GM18519 (cell line): ENCODE measurements at regions not wholly inside any gene's neighbourhood (a gene's known extent, or its start where the extent isn't known, plus 50 kb on each side); places are given as distances from the start of the nearest gene placed in this dataset.

Experiments used
- ATAC-seq: cut with Tn5 transposase; IDR thresholded peaks from one replicate; pipeline ENCODE4 v1.9.1; 2021; ENCODE audit warnings: mild to moderate bottlenecking, moderate library complexity; ENCODE audit not compliant: unreplicated experiment, low FRiP score

DNA sequence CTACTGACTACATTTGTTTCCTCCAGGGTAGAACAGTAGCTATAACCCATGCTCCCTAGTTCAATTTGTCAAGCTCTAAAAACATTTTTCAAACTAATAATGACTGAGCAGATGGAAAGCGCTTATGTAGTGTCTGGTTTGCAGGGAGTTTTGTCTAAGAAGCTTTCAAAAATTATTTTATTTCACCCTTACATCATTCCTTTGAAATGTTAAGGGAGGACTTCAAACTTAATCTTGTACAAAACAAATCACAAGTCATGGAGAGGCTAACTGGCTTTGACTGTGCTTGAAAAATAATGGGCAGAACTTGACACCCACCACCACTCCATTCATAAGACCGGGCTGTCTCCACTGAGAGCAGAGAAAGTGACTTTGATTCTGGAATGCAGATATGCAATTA, 153.4 kb upstream of the QRFPR start:
- ATAC-seq, result no peak

DNA sequence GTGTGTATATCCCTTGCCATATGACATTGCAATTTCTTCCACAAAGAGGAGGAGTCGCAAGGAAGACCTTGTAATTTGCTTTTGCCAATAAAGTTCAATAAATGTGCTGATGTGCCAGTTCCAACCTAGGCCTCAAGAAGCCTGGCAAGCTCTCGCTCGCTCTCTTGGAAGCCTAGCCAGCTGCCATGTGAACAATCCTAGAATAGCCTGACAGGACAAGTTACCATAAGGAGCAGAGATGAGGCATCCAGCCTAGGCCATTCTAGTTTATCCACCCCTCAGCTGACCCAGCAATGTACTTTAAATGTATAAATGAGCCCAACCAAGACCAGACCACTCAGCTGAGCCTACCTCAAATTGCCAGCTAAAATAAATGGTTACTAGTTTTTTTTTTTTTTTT, 145.7 kb upstream of the QRFPR start:
- ATAC-seq, result no peak

DNA sequence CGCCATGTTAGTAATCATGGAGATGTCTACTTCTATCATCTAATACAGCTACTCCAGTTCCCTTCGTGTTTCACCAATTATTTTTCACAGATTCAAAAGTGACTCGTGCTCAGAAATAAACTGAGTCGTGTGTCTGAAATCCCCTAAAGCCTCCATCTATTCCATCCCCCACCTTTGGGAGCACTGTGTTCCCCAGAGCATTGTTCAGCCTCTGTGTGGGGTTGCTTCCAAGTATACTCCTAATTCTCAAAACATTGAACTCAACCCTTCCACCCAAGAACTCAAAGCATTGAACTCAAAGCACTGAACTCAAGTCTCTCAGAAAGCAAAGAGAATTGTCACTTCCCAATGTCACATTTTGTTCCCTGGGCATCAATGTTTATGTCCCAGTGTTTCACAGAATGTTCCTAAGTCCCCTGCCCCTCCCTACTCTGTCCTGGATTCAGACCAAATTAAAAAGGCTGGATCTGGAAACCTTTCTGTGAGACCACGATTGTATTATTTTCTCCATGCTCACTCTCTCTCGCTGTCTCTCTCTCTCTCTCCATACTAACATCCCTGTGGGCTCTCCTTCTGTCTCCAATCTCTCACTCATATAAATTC, 138.5 kb upstream of the QRFPR start:
- ATAC-seq, result no peak

DNA sequence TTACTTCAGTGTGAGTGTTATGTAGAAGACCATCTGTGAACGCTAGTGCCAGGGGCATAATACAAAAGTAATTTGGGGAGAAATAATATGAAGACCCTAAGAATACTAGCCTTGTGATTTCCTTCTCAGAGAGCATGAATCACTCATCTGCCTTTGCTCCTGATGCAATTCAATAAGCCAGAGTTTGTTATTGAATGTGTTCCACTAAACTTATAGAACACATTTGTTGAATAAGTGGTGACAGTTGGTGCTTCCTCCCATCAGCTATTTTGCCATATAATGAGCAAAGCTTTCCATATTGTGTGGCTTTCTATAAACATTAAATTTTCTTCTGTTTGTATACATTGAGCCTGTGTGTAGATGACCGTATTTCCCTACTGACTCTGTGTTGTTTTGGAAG, 136.4 kb upstream of the QRFPR start:
- ATAC-seq, result no peak

DNA sequence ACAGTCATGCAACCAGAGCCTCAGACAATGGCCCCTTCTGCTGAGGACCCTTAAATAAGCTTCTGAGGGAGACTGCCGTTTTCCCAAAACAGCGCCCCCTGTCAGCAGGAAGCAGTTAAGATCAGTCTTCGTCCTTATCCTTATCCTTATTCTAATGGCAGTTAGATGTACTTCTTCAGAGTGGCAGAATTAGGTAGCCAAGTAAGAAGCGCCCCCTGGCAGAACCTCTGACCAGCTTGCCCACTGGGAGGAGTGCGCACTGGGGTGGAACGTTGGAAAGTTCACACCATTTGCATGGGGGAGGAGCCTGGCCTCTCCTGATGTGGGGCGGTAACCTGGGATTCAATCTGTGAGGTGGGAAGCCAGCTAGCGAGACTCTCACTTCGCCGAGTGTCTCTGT, 133.6 kb upstream of the QRFPR start:
- ATAC-seq, result no peak

DNA sequence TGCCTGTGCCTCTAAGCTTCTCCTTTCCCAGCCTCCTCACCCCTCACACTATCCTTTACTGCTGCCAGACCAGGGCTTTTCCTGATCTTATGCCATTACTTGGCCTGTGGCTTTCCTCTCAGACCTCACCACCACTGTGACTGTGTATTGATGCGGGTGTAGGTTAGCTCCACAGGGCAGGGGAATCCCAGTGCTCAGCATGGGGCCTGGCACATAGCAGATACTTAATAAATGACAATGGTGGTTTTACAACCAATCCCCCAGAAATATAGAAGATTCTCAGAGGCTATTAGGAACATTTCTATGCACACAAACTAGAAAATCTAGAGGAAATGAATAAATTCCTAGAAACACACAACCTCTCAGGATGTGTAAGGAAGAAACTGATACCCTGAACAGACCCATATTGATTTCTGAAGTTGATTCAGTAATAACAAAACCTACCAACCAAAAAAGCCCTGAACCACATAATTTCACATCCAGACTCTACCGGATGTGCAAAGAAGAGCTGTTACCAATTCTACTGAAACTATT, 129.6 kb upstream of the QRFPR start:
- peak; percentile 91 for ATAC-seq

DNA sequence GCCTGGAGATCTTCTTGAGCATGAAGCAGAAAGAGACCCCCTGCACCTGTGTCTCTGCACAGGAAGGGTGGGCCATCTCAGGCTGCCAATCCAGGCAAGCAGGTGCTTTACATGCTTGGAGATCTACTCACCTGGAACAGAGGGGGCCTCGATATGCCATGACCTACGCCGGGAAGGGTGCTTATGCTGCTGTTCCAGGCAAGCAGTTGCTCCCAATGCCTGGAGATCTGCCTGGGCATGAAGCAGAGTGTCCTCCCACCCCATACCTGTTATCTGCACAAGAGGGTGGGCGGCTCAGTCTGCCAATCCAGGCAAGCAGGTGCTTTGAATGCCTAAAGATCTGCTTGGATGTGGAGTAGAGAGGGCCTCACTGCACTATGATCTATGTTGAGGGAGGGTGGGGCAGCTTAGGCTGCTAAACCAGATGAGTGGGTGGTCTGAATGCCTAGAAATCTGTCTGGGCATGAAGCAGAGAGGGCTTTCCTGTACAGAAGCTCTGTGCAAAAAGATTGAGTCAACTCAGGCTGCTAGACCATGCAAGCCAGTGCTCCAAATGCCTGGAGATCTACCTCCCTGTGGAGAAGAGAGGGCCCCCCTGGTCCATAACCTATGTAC, 104.5 kb upstream of the QRFPR start:
- ATAC-seq, result no peak

DNA sequence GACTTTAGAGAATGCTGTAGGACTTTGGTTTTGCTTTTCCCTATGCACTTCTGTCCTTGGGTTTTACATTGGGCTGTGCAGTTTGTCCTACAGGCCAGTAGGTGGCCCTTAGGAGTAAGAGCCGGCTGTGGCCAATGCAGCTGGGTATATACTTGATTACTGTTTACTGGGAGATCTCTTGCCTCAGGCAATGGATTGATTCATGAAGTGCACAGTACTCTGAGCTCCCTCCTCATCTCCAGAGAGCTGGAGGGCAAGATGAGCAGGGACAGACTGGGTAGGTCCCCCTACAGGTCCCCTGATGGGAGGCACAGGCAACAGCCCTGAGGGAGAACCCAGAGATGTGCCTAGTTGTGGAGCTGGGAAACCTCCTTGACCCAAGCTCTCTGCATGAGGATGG, 103.8 kb upstream of the QRFPR start:
- ATAC-seq, result peak; percentile 91

DNA sequence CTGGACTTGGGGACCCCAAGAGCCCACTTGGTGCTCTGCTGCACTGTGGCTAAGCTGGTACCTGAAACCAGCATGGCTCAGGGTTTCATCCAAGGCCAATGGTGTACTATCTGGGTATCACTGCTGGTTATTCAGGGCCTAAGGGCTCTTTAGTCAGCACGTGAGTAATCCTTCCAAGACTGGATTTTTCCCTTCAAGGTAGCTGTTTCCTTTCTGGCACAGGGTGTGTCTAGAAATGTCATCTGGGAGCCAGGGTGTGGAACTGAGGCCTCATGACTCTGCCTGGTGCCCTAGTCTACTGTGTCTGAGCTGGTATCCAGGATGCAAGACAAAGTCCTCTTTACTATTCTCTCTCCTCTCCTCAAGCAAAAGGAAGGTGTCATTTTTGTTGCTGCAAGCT, 99.0 kb upstream of the QRFPR start:
- ATAC-seq, result no peak

DNA sequence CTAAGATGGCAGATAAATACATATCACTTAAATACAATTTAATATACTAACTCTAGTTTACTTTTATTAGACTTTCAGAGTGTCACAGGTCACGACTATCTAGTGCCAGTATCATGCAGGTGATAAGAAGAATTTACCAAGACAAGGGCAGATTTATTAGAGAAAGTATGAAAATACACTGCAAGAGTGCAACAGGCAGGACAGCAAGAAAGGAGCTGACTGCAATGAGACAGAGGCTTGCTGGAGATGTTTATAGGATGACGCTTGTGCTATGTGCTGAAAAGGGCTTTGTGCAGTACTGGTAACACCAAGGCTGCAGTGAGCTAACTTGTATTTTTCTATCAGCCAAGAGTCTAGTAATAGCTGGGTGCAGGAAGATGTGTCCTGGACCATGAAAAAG, 96.7 kb upstream of the QRFPR start:
- no peak for ATAC-seq

DNA sequence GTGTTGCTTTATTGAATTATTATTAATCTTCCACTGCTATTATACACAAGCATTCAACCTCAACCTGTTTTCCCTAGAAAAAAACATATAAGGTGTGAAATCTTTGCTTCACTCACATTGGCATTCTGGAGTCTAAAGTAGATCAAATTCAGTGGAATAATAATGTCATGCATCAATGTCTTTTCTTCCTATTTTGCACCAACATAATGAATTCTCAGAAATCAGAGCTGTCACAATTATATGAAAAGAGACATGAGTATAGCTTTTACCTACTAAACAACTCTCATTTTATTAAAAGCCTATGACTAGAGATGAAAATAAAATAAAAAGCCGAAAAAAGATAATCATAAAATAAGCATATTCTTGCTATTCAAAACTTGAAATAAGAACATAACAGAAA, 96.3 kb upstream of the QRFPR start:
- no peak for ATAC-seq

DNA sequence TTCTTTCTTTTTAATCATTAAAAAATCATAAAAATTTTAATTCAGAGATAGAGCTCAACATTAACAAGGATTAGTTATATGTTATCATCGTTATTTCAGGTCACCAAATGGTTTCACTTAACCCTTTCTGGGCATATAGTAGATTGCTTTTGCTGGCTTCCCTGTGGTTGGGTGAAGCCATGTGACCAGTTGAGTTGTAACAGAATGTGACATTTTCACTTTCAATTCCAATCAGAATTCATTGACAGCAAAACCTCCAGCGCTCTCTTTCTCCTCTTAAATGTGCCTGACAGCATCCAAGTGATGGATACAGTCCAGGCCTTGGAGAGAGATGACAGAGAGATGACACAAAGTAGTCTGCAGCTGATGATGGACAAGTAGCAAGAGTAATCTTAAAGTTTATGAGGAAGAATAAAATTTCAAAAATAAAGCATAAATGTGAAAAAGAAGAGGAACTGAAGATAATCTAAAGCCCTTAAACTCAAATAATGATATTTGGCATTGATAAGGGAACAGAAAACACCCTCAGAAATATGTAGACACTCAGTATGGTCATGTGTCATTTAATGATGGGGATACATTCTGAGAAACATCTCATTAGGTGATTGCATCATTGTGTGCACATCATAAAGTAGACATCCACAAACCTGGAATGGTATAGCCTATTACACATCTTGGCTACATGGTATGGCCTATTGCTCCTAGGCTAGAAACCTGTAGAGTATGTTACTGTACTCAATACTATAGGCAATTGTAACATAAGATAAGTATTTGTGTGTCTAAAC, 92.3 kb upstream of the QRFPR start:
- ATAC-seq, result peak; percentile 73

DNA sequence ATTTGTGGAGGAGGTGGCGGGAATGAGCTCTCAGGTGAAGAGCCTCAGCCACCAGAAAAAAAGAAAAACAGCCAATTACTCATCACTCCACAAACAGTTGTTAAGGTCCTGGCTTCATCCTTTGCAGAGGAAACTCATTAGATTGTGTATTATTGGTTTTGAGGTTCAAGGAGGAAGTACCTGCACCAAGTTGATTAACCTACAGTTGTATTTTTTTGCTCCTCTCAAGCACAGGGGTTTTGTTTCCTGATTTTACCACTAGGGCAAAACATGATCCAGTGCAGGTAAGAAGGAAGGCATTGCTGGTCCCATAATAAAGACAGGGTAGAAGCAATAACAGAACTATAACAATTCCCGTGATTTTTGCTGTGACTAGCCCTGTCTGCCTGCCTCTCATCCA, 84.0 kb upstream of the QRFPR start:
- ATAC-seq, result no peak

DNA sequence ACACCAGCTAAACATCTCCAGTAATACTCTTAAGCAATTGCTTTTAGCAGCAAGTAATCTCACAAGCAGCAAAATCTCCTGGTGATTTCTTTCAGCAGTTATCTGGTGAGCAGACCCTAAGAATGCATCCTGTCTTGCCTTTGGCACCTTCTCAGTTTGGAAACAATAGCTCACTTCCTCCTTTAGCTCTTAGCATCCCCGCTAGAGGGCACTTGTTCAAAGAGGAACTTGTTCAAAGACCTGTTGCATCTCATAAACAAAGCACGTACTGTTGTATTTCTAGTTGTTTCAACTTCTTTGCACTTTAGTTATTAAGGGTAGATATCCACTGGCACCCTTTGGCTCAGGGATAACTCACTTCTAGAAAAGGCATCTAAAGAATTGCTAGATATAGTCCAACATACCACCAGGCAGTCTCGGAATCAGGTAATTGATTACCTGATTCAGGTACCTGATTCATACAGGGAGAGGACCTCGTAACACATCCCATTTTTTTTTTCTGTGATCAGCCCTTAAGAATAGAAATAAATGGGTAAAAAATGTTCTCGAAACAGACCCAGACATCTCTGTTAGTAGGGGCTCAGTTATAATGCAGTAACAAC, 81.9 kb upstream of the QRFPR start:
- peak; percentile 97 for ATAC-seq

DNA sequence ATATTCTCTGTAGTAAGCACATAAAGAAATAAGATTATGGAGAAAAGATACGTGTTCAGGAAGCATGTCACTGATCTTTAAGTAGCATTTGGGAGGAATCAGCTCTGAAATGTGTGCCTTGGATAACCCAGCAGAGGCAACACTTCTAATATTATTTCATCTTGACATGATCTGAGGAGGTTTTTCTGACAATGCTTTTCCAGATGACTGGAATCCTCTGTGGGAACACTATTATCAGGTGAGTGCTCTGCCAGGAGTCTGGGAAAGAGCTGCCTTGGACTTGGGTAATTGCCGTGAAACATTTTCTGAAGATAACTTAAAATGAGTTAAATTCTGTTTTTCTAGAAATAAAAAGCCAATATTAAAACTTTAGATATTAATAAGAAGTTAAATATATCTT, 78.2 kb upstream of the QRFPR start:
- no peak for ATAC-seq

DNA sequence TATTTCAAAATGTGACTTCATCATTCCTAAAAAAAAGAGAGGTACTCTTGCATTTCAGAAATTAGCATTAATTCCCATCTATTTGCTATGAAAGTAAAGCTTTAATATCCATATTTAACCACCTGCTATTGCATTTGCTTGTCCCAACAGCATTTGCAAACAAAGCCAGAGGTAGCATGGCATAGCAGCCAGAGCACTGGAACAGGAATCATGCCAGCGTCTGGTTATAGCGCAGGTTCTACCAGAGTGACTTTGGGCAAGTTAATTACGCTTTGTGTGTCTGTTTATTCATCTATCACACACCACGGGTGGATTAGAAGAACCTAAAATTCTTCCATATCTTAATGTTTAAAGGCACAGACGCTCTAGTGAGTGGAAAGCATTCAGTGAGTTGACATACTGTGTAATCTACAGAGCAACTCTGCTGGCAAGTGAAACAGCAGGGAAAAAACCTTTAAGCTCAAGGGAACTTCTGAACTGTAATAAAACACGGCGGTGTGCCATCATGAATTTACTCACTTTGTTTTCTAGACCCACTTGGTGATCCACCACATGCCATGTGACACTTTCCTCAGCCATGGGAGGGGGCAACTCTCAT, 76.6 kb upstream of the QRFPR start:
- no peak for ATAC-seq

DNA sequence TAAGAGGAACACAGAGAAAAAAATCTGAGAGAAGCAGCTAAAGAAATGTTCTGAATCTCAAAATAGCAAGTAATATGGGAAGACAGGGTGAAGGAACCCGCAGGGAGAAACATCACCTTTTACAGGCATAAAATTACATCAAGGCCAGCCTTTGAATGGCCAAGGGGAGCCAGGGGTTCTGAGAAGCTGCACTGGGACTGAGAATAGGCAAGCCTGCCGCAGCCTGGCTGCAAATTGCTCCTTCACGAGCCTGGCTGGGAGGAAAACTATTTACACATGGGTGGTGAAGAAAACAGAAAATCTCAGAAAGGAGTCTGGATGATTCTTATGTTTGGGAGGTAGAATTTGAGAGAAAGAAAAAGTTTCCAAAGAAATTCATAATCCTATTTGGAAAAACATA, 74.5 kb upstream of the QRFPR start:
- no peak for ATAC-seq

DNA sequence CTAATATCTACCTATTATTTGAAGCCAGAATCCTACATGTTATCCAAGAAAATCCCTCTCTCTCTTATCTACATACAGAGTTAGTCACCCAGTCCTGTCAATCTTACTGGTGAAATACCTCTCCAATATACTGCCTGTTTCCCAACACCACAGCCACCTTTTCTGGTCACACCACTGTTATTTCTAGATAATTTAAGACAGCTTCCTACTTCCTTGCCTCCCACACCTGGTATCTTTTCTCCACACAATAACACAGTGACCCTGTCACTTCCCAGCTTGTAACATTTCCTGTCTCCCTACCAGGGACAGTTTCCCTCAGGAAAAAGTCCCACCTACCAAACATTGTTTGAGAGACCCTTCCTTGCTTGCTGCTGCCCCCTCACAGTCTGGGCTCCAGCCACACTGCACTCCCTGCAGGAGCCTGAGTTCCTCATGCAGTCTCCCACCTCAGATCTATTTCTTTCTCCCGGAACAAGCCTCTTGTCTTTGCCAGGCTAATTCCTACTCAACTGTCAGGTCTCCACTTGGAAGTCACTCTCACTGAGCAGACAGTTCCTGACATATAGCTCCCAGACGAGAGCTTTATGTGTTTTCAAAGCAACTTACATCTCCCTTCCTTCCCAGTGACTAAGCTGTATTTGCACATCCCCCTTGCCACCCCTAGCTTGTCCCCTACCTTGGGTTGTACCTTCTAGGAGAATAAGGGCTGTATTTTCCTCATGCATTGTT, 73.6 kb upstream of the QRFPR start:
- no peak for ATAC-seq

DNA sequence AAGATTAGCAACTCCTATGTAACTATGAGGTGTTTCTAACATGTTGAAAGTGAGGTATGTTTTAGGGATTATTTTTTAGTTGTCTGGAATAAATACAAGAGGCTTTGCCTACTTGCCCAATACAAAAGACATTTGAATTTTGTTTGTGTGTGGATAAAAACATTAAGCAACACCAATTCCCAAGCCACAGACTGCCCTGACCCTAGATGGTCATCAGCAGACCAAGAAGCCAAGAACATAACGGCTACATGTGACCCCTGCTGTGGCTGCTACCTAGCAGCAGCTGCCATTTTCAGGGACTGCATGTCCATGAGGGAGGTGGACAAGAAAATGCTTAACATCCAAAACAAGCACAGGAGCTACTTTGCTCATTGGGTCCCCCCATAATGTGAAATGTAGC, 70.5 kb upstream of the QRFPR start:
- no peak for ATAC-seq

DNA sequence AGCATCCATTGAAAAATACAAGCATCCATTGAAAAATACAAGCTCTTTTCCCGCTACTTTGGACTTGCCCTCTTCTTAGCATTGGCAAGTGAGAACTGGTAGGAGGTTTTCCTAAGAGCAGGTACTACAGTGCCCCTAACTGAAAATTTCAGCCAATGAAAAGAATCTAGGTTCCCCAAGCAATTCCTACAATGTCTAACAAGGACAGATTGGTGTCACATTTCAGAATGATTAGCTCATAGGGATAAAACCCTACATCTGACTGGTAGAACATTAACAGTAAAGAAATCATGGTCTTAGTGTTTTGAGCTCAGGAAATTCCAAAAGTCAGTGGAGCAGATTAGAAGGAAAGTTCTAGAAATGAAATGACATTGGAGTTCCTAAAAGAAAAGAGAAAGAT, 68.6 kb upstream of the QRFPR start:
- ATAC-seq, result no peak
